HG03139 (cell line): ENCODE measurements at regions not wholly inside any gene's neighbourhood (a gene's known extent, or its start where the extent isn't known, plus 50 kb on each side); places are given as distances from the start of the nearest gene placed in this dataset.

Source experiments
- ATAC-seq: cut with Tn5 transposase; IDR thresholded peaks from one replicate; pipeline ENCODE4 v1.9.1; 2021; ENCODE audit not compliant: unreplicated experiment

DNA sequence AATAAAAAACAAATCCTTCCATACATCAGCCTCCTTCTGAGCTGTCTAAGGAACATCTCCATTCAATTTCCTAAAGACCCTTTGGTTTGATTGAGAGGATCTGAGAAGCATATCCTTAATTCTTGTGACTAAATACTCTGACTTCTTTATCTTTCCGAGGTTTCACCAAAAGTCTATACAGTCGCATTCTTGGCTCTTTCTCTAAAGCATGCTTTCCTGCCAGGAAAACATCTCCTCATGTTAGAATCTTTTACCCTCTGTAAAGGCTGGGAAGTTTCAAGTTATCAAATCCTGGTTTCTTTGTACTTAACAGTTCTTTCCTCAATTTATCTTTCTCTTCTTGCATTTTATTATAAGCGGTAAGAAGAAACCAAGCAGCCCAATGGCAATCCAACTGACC is 630.4 kb downstream of the PTPRC start:
- ATAC-seq, result no peak

GRCh38 chr1:199272139-199272544 is 633.3 kb downstream of the PTPRC start:
- ATAC-seq, result no peak

GRCh38 chr1:199272628-199273086 is 633.8 kb downstream of the PTPRC start:
- ATAC-seq, result peak; percentile 64

DNA sequence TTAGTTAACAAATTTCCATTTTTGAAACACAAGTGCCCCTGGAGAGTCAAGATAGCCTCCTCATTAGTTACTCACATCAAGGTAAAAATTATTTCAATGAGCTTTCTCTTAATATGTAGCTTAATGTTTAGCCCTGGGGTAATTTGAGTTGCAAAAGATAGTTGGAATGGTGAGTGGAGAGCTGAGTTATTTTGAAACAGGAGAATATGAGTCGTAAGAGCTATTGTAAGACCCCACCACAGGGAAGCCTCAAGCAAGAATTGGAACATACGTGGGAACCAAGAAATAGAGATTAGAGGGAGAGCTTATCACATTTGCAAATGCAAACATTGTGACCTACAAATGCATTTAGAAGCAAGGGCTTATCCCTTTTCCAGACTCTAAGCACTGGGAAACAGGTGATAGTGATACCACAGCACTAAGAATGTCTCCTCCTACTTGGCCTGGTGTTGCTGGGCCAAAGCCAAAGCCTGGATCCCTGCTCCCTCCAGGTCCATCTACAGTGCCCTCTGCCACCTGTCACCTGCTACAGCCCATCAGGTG is 635.1 kb downstream of the PTPRC start:
- no peak for ATAC-seq

DNA sequence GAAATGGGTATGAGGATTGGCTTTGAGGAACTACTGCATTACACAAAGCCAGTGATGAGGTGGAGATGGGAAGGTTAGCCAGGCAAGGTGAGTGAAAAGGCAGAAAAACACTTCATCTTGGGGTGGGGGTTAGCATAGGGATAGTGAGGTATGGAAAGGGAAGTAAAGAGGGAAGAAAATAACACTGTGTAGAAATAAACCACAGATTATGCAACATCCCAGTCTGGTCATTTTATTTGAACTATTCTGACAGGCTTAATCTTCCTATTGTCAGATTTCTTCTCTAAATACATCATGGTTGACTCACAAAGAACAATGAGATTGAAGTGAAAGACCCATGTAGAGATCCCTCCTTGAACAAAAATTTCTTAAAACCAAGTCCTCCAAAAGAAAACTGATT is 640.2 kb downstream of the PTPRC start:
- ATAC-seq, result no peak

- ATAC-seq, result no peak
These were observed 641.2 kb downstream of the PTPRC start for GRCh38 chr1:199279872-199280645.

DNA sequence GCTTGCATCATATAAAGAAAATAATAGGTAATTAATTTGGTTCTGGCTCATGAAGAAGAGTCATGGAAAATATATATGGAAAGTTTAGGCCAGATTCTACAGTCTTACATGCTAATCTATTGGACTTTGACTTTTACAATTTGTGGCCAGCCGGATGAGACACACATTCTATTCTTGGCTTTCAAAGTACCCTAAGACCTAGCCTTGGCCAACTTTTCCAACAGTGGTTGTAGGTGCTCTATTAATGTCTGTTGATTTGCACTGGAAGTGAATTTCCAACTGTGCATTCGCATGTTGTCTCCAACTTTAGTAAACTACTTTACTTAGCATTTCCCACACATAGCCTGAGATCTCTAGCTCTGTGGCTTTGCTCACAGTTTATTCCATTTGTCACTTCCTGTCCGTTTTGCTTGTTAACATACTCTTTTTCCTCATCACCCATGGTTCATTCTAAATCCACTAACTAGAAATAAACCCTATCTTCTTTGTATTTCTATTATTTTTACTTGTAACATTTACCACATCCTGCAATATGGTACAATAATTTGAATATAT is 644.0 kb downstream of the PTPRC start:
- no peak for ATAC-seq

DNA sequence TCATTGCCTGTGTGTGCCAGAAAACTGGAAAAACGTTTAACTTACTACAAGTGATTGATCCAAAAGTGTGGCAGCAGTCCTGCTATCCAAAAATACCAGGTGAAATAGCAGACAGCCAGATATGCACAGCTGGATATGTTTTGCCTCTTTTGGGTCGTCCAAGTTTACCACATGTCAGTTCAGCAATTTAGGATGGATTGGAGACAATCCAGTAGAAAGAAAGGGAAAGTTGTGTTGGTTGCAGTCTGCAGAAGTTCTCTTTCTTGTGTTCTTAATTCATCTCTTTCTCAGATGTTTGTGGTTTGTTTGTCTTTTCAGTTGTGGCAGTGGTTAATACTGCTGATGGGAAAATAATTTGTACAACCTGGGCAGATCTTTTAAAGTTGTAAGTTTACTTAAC is 645.0 kb downstream of the PTPRC start:
- ATAC-seq, result no peak

DNA sequence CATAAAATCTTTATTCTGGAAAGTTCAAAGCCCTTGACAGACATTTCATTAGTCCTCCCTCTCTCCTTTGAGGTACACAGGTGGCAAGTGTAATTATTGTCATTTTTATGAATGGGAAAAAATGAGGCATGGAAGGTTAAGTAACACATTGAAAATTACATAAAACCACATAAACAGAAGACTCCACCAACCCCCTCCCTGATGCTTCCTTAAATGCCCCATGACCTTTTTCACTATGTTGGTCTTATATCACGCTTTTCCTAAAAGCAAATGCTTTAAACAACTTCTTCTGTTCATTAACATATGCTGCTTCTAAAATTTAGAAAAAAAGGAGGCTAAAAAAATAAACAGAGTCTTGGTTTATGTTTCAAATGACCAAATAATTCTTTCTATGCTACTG is 648.4 kb downstream of the PTPRC start:
- ATAC-seq, result no peak

DNA sequence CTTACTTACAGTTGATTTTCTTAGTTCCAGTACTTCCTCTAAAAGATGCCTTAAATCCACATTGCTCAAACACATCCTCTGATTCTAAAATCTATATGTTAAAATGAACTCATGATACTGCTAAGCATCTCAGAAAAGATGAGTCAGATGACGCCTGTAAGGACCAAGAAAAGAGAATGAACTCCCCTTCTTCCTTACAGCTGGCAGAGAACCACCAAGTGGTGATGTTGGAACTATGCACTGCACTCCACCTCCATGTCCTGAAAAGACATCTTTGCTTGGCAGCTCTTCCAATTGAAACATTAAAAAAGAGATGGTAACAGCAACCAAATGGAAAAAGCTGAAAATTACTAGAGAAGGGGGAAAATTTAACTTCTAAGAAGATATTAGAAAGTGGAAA is 648.8 kb downstream of the PTPRC start:
- no peak for ATAC-seq

DNA sequence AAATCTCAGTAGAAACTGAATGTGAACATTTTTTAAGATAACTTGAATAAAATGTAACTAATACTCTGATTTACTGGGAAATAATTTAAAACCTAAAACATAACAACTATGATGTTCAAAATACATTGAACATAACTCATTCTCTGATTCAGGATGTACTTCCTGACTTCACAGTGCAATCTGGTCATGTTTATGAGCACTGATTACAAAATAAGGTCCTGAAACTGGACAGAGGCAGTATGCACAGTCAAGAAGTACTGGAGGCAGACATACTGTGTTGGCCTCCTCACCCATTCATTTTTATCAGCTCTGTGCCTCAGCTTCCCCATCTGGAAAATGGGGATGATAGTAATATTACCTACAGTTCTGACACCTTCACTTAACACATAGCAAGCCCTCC is 651.3 kb downstream of the PTPRC start:
- ATAC-seq, result no peak

DNA sequence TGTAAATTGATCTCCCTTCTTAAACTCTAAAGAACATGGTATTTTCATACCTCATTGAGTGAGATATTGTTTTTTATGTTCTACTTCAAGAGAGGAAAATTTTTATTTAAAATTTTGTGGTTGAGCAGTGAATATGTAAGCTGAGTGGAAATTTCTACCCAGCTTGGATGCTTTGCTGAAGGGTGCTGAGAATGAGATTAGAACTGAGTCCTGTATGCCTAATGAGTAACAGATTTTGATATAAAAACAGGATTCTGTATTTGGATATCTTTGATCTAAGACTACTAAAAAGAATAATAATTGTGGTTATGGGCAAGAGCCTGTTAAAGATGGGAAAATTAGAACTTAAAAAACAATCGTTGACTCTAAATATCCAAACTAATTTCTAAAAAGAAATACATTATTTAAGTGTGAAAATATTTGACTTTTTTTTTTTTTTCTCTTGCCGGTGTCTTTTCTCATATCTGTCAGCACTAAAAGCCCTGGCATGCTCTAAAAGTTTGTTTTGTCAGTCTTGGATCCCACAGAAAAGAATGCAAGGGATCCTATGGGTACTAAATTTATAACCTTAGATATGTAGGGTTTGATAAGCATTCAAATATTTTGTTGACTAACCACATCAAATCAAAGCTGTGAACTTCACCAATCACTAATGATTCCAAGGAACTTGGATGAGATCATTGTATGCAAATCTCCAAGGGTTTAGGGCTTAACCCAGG is 652.3 kb downstream of the PTPRC start:
- no peak for ATAC-seq

DNA sequence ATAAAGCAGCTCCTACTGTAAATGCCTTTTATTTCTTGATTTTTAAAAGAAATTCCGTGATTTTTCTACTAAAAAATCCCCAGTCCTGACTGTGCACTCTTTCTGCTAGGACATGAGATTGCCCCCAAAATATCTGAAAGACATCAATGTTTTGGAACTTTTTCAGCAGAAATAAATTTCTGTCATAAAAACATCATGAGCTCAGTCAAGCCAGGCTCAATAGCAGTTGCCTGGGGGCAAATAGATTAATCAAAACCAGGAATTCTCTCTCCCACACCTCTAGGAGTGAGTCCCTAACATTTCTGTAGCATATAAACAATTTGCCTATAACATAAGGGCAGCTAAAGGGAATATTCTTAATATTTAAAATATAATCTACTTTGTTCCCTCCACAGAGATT is 654.1 kb downstream of the PTPRC start:
- ATAC-seq, result no peak

GRCh38 chr1:199295107-199295506 is 656.3 kb downstream of the PTPRC start:
- ATAC-seq, result no peak

GRCh38 chr1:199297174-199297573 is 658.3 kb downstream of the PTPRC start:
- no peak for ATAC-seq

DNA sequence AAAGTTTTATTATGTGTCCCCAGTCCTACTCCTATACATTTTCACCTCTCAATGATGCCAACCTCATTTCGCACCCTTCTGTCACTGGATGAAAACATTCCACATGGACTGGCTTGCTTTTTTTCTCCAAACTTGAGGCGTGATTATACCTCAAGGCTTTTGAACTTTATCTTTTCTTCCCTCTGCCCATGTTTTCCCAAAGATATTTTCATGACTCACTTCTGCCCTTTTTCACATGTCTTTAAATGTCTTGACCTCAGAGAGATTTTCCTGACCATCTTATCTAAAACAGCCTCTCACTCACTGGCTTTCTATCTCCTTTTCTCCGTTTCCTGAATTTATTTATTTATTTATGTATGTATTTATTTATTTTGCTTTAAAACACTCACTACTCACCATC is 659.0 kb downstream of the PTPRC start:
- no peak for ATAC-seq

DNA sequence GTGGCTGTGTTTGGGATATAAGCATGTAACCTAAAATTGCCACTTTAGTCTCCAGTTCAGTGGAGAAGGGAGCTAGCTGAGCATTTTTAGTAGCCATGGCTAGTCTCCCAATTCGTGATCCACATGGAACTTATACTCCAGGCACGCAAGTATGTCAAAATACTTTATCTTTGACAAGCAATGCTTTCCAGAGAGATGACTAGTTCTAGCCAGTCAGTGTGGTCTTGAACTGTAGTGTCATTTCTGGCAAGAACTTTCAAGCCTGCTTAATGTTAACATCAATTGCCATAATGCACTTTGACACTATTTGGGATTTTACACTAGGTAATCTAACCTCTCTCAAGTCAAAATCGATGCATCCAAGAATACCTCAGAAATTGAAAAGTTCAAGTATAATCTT is 660.0 kb downstream of the PTPRC start:
- no peak for ATAC-seq

GRCh38 chr1:199301472-199302217 is 662.8 kb downstream of the PTPRC start:
- no peak for ATAC-seq

GRCh38 chr1:199302554-199302953 is 663.7 kb downstream of the PTPRC start:
- no peak for ATAC-seq

DNA sequence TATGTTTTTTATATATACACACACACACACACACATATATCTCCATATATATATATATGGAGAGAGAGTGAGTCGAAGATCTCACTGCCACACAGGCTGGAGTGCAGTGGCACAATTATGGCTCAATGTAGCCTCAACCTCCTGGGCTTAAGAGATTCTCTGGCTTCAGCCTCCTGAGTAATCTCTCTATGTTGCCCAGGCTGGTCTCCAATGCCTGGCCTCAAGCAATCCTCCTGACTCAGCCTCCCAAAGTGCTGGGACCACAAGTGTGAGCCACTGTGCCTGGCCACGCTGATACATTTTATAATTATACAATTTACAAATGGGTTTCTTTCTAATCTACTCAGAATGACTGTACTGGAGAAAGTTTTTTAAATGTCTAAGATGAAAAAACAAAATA is 664.2 kb downstream of the PTPRC start:
- no peak for ATAC-seq

DNA sequence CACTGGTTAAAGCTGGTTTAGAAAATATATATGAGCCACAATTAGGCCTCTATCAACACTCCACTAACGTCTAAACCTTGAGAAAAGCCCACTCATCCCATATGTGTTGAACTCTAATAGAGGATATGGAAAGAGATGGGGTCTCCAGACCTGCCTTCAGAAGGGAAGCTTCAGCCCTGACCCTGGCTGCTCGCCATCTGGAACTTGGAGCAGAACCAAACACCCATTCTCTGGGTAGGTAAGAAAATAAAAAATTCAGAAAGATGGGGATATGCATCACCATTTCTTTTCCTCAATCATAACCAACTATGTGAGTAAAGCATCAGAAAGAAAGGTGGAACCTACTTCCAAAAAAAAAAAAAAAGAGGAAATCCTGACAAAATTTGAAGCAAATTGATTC is 666.2 kb downstream of the PTPRC start:
- ATAC-seq, result no peak
